ENCODE measurements at regions not wholly inside any gene's neighbourhood (a gene's known extent, or its start where the extent isn't known, plus 50 kb on each side); places are given as distances from the start of the nearest gene placed in this dataset.

DNA sequence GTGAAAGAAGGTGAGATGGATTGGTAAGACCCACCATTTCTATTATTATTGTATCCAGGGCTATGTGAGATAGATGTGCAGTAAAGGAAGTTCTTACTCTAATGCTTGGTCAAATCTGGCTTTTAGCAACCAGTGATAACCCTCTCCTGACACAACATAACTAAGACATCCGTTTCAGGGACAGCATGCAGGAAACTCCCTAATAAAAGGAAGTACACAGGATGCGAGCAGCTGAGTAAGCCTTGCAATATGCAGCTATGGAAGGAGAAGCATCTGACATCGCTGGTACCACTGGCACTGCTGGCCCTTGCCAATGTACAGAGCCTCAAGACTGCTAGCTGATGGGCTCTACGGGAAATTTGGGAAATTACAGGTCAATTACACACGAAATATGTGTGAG lies 662.3 kb downstream of the NR2F2 start:
- no peaks in the 10 kb centered on the region for H3K27me3 ChIP-seq
- 78% methylated on average over 5 of the region's 5 CpGs for WGBS (ENCODE audit: low lambda C conversion rate, missing lambda C conversion rate)
- H3K4me1 ChIP-seq (ENCODE audit: insufficient read depth) = no peaks in the 10 kb centered on the region
- no peak for DNase-seq (ENCODE audit: low spot score)
- H2AFZ ChIP-seq = no peak overlapping the region
- TF ChIP-seq, protein P1, sequence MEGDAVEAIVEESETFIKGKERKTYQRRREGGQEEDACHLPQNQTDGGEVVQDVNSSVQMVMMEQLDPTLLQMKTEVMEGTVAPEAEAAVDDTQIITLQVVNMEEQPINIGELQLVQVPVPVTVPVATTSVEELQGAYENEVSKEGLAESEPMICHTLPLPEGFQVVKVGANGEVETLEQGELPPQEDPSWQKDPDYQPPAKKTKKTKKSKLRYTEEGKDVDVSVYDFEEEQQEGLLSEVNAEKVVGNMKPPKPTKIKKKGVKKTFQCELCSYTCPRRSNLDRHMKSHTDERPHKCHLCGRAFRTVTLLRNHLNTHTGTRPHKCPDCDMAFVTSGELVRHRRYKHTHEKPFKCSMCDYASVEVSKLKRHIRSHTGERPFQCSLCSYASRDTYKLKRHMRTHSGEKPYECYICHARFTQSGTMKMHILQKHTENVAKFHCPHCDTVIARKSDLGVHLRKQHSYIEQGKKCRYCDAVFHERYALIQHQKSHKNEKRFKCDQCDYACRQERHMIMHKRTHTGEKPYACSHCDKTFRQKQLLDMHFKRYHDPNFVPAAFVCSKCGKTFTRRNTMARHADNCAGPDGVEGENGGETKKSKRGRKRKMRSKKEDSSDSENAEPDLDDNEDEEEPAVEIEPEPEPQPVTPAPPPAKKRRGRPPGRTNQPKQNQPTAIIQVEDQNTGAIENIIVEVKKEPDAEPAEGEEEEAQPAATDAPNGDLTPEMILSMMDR (IDR thresholded peaks at IDR 0.05; ENCODE audit: poor library complexity) = no peak
- TF ChIP-seq EZH2 (IDR thresholded peaks at IDR 0.05; ENCODE audit: borderline replicate concordance) = no peak
- no peak for TF ChIP-seq EZH2phosphoT487 (IDR thresholded peaks at IDR 0.05; ENCODE audit: low read depth, severe bottlenecking, unreplicated experiment)
- no peaks in the 10 kb centered on the region for H3K79me2 ChIP-seq
- no peak overlapping the region for H3K27ac ChIP-seq
- H3K9me3 ChIP-seq (ENCODE audit: low read depth) = peaks cover 11% of the 10 kb centered on the region
- no peaks in the 10 kb centered on the region for H3K9me2 ChIP-seq (replicated peaks; ENCODE audit: insufficient read depth)
- H3K4me2 ChIP-seq = no peak overlapping the region
- no peaks in the 10 kb centered on the region for H4K20me1 ChIP-seq (ENCODE audit: insufficient read depth, poor library complexity, severe bottlenecking)
- H3K36me3 ChIP-seq (replicated peaks; ENCODE audit: insufficient read depth, low read depth) = no peaks in the 10 kb centered on the region
- no peak overlapping the region for H3K4me3 ChIP-seq

- no peaks in the 10 kb centered on the region for H3K79me2 ChIP-seq
- DNase-seq (ENCODE audit: low spot score) = no peak
- no peak overlapping the region for H2AFZ ChIP-seq
- TF ChIP-seq, protein P1 (IDR thresholded peaks at IDR 0.05; ENCODE audit: poor library complexity) = no peak
- TF ChIP-seq EZH2phosphoT487 (IDR thresholded peaks at IDR 0.05; ENCODE audit: low read depth, severe bottlenecking, unreplicated experiment) (no peak), EZH2 (IDR thresholded peaks at IDR 0.05; ENCODE audit: borderline replicate concordance) (no peak)
- no peaks in the 10 kb centered on the region for H3K9me2 ChIP-seq (replicated peaks; ENCODE audit: insufficient read depth)
- H3K4me3 ChIP-seq = no peak overlapping the region
- H3K4me2 ChIP-seq = no peak overlapping the region
- no peaks in the 10 kb centered on the region for H3K36me3 ChIP-seq (replicated peaks; ENCODE audit: insufficient read depth, low read depth)
- 74% methylated on average over 3 of the region's 3 CpGs for WGBS (ENCODE audit: low lambda C conversion rate, missing lambda C conversion rate)
- no peaks in the 10 kb centered on the region for H3K27me3 ChIP-seq
- H3K4me1 ChIP-seq (ENCODE audit: insufficient read depth) = no peaks in the 10 kb centered on the region
- no peak overlapping the region for H3K27ac ChIP-seq
- no peaks in the 10 kb centered on the region for H4K20me1 ChIP-seq (ENCODE audit: insufficient read depth, poor library complexity, severe bottlenecking)
- no peaks in the 10 kb centered on the region for H3K9me3 ChIP-seq (ENCODE audit: low read depth)
Measured at GRCh38 chr15:96997538-96997937, 667.0 kb downstream of the NR2F2 start.

DNA sequence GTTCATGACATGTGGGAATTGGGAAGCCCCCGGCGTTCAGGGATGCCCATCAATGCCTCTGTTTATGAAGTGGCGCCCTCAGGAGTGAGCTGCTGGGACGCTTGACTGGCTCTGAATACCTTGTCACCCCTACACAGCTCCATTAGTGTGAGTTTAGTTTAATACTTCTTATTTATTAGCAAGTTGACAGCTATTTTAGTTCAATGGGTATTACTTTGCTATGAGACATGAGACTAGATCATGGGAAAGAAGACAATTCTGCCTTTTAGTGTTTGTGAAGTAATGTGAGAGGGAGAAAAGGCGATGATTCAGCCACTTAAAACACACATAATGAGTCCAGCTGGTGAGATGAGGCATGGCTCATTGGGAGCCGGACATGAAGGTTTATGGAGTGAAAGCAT lies 678.5 kb downstream of the NR2F2 start:
- H3K27me3 ChIP-seq = no peaks in the 10 kb centered on the region
- no peak overlapping the region for H2AFZ ChIP-seq
- H3K4me1 ChIP-seq (ENCODE audit: insufficient read depth) = no peaks in the 10 kb centered on the region
- H4K20me1 ChIP-seq (ENCODE audit: insufficient read depth, poor library complexity, severe bottlenecking) = no peaks in the 10 kb centered on the region
- H3K4me2 ChIP-seq = no peak overlapping the region
- WGBS (ENCODE audit: low lambda C conversion rate, missing lambda C conversion rate) = 88% methylated on average over 6 of the region's 6 CpGs
- no peak overlapping the region for H3K4me3 ChIP-seq
- H3K9me3 ChIP-seq (ENCODE audit: low read depth) = no peaks in the 10 kb centered on the region
- H3K9me2 ChIP-seq (replicated peaks; ENCODE audit: insufficient read depth) = no peaks in the 10 kb centered on the region
- H3K36me3 ChIP-seq (replicated peaks; ENCODE audit: insufficient read depth, low read depth) = no peaks in the 10 kb centered on the region
- DNase-seq (ENCODE audit: low spot score) = no peak
- H3K79me2 ChIP-seq = no peaks in the 10 kb centered on the region
- H3K27ac ChIP-seq = no peak overlapping the region
- TF ChIP-seq, protein P1 (IDR thresholded peaks at IDR 0.05; ENCODE audit: poor library complexity) = no peak
- TF ChIP-seq EZH2phosphoT487 (IDR thresholded peaks at IDR 0.05; ENCODE audit: low read depth, severe bottlenecking, unreplicated experiment) (no peak), EZH2 (IDR thresholded peaks at IDR 0.05; ENCODE audit: borderline replicate concordance) (no peak)

GRCh38 chr15:97012986-97013385 lies 682.5 kb downstream of the NR2F2 start:
- TF ChIP-seq EZH2phosphoT487 (IDR thresholded peaks at IDR 0.05; ENCODE audit: low read depth, severe bottlenecking, unreplicated experiment) (no peak), EZH2 (IDR thresholded peaks at IDR 0.05; ENCODE audit: borderline replicate concordance) (no peak)
- TF ChIP-seq, protein P1 (IDR thresholded peaks at IDR 0.05; ENCODE audit: poor library complexity) = no peak
- Histone ChIP-seq H3K36me3 (replicated peaks; ENCODE audit: insufficient read depth, low read depth) (no peaks in the 10 kb centered on the region), H4K20me1 (ENCODE audit: insufficient read depth, poor library complexity, severe bottlenecking) (no peaks in the 10 kb centered on the region), H3K9me3 (ENCODE audit: low read depth) (no peaks in the 10 kb centered on the region), H3K9me2 (replicated peaks; ENCODE audit: insufficient read depth) (no peaks in the 10 kb centered on the region), H3K79me2 (no peaks in the 10 kb centered on the region), H3K27ac (no peak overlapping the region), H3K4me1 (ENCODE audit: insufficient read depth) (no peaks in the 10 kb centered on the region), H3K4me2 (no peak overlapping the region), H2AFZ (no peak overlapping the region), H3K4me3 (no peak overlapping the region), H3K27me3 (no peaks in the 10 kb centered on the region)
- no peak for DNase-seq (ENCODE audit: low spot score)
- WGBS (ENCODE audit: low lambda C conversion rate, missing lambda C conversion rate) = 68% methylated on average over 6 of the region's 6 CpGs
